ENCODE measurements at regions not wholly inside any gene's neighbourhood (a gene's known extent, or its start where the extent isn't known, plus 50 kb on each side); places are given as distances from the start of the nearest gene placed in this dataset.

- CTCF ChIA-PET: no interaction called here
- no peaks in the 10 kb centered on the region for H3K36me3 Mint-ChIP-seq (ENCODE audit: low read depth)
Observed at GRCh38 chr14:66076176-66076575, 410.0 kb upstream of the CCDC196 start.

GRCh38 chr14:66078006-66078405 is 408.2 kb upstream of the CCDC196 start:
- CTCF ChIA-PET: no interaction called here
- no peak overlapping the region for H3K4me3 Mint-ChIP-seq
- DNase-seq: no peak
- H3K27ac Mint-ChIP-seq: no peak overlapping the region
- no peaks in the 10 kb centered on the region for H3K36me3 Mint-ChIP-seq (ENCODE audit: low read depth)
- H3K9me3 Mint-ChIP-seq: no peaks in the 10 kb centered on the region
- peaks cover 6% of the 10 kb centered on the region for H3K27me3 Mint-ChIP-seq
- H3K4me1 Mint-ChIP-seq: no peaks in the 10 kb centered on the region
- POLR2A ChIA-PET: no interaction called here

More at GRCh38 chr14:66076176-66076575, 410.0 kb upstream of the CCDC196 start:
- Mint-ChIP-seq H3K9me3 (no peaks in the 10 kb centered on the region), H3K4me1 (no peaks in the 10 kb centered on the region), H3K4me3 (no peak overlapping the region), H3K27ac (no peak overlapping the region), H3K27me3 (peaks cover 6% of the 10 kb centered on the region)
- no peak for DNase-seq
- POLR2A ChIA-PET: no interaction called here

GRCh38 chr14:66081594-66082376 is 404.4 kb upstream of the CCDC196 start:
- H3K4me1 Mint-ChIP-seq: no peaks in the 10 kb centered on the region
- ChIA-PET POLR2A (no interaction called here), CTCF (no interaction called here)
- DNase-seq: no peak
- H3K27ac Mint-ChIP-seq: no peak overlapping the region
- H3K36me3 Mint-ChIP-seq (ENCODE audit: low read depth): no peaks in the 10 kb centered on the region
- H3K4me3 Mint-ChIP-seq: no peak overlapping the region
- peaks cover 14% of the 10 kb centered on the region for H3K27me3 Mint-ChIP-seq
- no peaks in the 10 kb centered on the region for H3K9me3 Mint-ChIP-seq

GRCh38 chr14:66085224-66085623 is 400.9 kb upstream of the CCDC196 start:
- Mint-ChIP-seq H3K4me1 (no peaks in the 10 kb centered on the region), H3K9me3 (no peaks in the 10 kb centered on the region), H3K27me3 (peaks cover 14% of the 10 kb centered on the region), H3K4me3 (no peak overlapping the region), H3K27ac (no peak overlapping the region), H3K36me3 (ENCODE audit: low read depth) (no peaks in the 10 kb centered on the region)
- POLR2A ChIA-PET: no interaction called here
- no peak for DNase-seq
- CTCF ChIA-PET: no interaction called here

DNA sequence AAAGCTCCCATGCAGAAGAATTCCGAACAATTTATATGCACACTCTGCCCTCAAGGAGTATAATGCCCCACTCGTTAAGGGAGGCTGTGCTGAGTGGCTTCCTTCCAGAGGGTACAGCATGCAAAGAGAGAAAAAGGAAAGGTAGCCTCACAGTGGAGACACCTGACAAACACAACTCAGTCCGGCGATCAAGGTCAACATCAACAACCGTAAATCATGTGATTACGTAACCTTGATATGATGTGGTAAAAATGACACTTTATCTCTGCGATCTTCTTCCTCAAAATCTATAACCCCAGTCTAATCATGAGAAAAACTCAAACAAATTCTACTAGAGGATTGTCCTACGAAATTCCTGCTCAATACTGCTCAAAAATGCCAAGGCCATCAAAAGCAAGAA is 400.5 kb upstream of the CCDC196 start:
- Mint-ChIP-seq H3K36me3 (ENCODE audit: low read depth) (no peaks in the 10 kb centered on the region), H3K27ac (no peak overlapping the region), H3K9me3 (no peaks in the 10 kb centered on the region), H3K4me1 (no peaks in the 10 kb centered on the region), H3K27me3 (peaks cover 11% of the 10 kb centered on the region), H3K4me3 (no peak overlapping the region)
- no peak for DNase-seq
- ChIA-PET POLR2A (no interaction called here), CTCF (no interaction called here)

GRCh38 chr14:66087231-66087630 is 398.9 kb upstream of the CCDC196 start:
- POLR2A ChIA-PET: no interaction called here
- H3K27me3 Mint-ChIP-seq: peaks cover 10% of the 10 kb centered on the region
- CTCF ChIA-PET: interaction anchor here (1.1 kb wide), 1 partner anchor 17 kb away, joined by 3 read pairs; no protein-coding TSS in a partner anchor
- H3K36me3 Mint-ChIP-seq (ENCODE audit: low read depth): no peaks in the 10 kb centered on the region
- H3K4me1 Mint-ChIP-seq: no peaks in the 10 kb centered on the region
- H3K9me3 Mint-ChIP-seq: no peaks in the 10 kb centered on the region
- no peak for DNase-seq
- no peak overlapping the region for H3K27ac Mint-ChIP-seq
- H3K4me3 Mint-ChIP-seq: no peak overlapping the region

GRCh38 chr14:66088656-66089055 is 397.5 kb upstream of the CCDC196 start:
- H3K36me3 Mint-ChIP-seq (ENCODE audit: low read depth): no peaks in the 10 kb centered on the region
- no peak overlapping the region for H3K4me3 Mint-ChIP-seq
- POLR2A ChIA-PET: no interaction called here
- DNase-seq: no peak
- no peak overlapping the region for H3K27ac Mint-ChIP-seq
- no peaks in the 10 kb centered on the region for H3K9me3 Mint-ChIP-seq
- no peaks in the 10 kb centered on the region for H3K4me1 Mint-ChIP-seq
- peaks cover 10% of the 10 kb centered on the region for H3K27me3 Mint-ChIP-seq
- CTCF ChIA-PET: no interaction called here

GRCh38 chr14:66092206-66092605 is 394.0 kb upstream of the CCDC196 start:
- peaks cover 21% of the 10 kb centered on the region for H3K27me3 Mint-ChIP-seq
- no peaks in the 10 kb centered on the region for H3K4me1 Mint-ChIP-seq
- H3K9me3 Mint-ChIP-seq: no peaks in the 10 kb centered on the region
- ChIA-PET CTCF (no interaction called here), POLR2A (no interaction called here)
- no peak for DNase-seq
- H3K36me3 Mint-ChIP-seq (ENCODE audit: low read depth): no peaks in the 10 kb centered on the region
- H3K27ac Mint-ChIP-seq: no peak overlapping the region
- no peak overlapping the region for H3K4me3 Mint-ChIP-seq

- H3K4me3 Mint-ChIP-seq: no peak overlapping the region
- H3K4me1 Mint-ChIP-seq: no peaks in the 10 kb centered on the region
- no peak overlapping the region for H3K27ac Mint-ChIP-seq
- no peaks in the 10 kb centered on the region for H3K9me3 Mint-ChIP-seq
- H3K27me3 Mint-ChIP-seq: peaks cover 21% of the 10 kb centered on the region
- H3K36me3 Mint-ChIP-seq (ENCODE audit: low read depth): no peaks in the 10 kb centered on the region
- ChIA-PET CTCF (no interaction called here), POLR2A (no interaction called here)
- DNase-seq: no peak
Observed at GRCh38 chr14:66092748-66093147, 393.4 kb upstream of the CCDC196 start.

DNA sequence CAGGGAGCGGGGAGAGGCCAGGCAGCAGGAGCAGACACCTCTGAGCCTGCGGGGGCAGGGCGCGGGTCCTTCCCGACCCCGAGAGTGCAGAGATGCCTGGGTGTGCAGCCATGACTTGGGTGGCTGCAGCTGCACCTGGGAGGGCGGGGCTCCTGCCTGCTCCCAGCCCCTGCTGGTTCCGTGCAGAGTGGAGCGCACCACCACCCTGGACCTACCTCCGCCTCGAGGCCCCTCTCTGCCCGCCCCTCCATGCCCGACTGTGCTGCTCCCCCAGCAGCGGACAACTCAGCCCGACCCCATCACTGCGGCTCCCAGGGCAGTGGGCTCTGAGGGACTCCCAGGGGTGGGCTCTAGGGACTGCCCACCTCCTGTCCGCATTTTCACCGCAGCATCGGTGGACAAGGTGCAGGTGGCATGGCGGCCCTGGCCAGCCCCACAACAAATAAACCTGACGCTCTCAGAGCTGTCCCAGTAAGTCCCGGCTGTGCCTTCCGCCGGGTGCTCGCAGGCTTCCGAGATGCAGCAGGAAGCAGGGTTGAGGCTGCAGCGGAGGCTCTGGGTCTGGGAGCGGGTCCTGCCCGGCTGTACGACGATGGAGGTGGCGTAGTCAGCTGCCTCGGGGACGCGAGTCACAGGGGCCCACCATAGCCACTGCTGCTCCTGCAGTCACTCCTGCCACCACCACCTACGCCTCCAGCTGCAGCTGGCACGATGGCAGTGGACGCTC is 392.0 kb upstream of the CCDC196 start:
- POLR2A ChIA-PET: no interaction called here
- peaks cover 24% of the 10 kb centered on the region for H3K27me3 Mint-ChIP-seq
- no peak for DNase-seq
- no peaks in the 10 kb centered on the region for H3K4me1 Mint-ChIP-seq
- no peaks in the 10 kb centered on the region for H3K9me3 Mint-ChIP-seq
- CTCF ChIA-PET: no interaction called here
- H3K4me3 Mint-ChIP-seq: no peak overlapping the region
- H3K36me3 Mint-ChIP-seq (ENCODE audit: low read depth): no peaks in the 10 kb centered on the region
- H3K27ac Mint-ChIP-seq: no peak overlapping the region

- no peak for DNase-seq
- Mint-ChIP-seq H3K27me3 (peaks cover 21% of the 10 kb centered on the region), H3K4me3 (no peak overlapping the region), H3K36me3 (ENCODE audit: low read depth) (no peaks in the 10 kb centered on the region), H3K27ac (no peak overlapping the region), H3K9me3 (no peaks in the 10 kb centered on the region), H3K4me1 (peaks cover 5% of the 10 kb centered on the region)
- POLR2A ChIA-PET: no interaction called here
- CTCF ChIA-PET: no interaction called here
Observed at GRCh38 chr14:66099451-66099850, 386.7 kb upstream of the CCDC196 start.

DNA sequence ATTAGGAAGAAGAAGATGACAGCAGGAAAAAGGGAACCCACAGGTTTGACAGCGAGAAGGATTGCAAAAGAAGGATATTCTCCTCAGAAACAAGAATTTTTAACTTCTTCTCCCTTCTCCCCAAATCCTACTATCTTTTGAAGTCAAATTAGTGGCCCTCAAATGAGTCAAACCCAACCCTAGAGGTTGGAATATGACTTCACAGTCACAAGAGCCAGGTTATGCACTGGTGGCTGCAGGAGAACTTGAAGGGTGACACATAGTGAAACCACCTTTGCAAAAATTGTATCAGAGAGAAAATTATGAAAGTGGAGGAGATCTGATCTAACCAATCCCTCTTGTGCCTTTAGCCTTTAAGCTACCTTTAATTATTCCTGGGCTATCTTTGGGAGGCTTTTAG is 386.2 kb upstream of the CCDC196 start:
- no peak for DNase-seq
- CTCF ChIA-PET: no interaction called here
- Mint-ChIP-seq H3K9me3 (no peaks in the 10 kb centered on the region), H3K4me1 (peaks cover 5% of the 10 kb centered on the region), H3K4me3 (no peak overlapping the region), H3K27me3 (peaks cover 21% of the 10 kb centered on the region), H3K36me3 (ENCODE audit: low read depth) (no peaks in the 10 kb centered on the region), H3K27ac (no peak overlapping the region)
- POLR2A ChIA-PET: no interaction called here

GRCh38 chr14:66101662-66102061 is 384.5 kb upstream of the CCDC196 start:
- peaks cover 17% of the 10 kb centered on the region for H3K4me1 Mint-ChIP-seq
- no peak overlapping the region for H3K27ac Mint-ChIP-seq
- peaks cover 8% of the 10 kb centered on the region for H3K27me3 Mint-ChIP-seq
- no peak for DNase-seq
- no peaks in the 10 kb centered on the region for H3K36me3 Mint-ChIP-seq (ENCODE audit: low read depth)
- POLR2A ChIA-PET: no interaction called here
- CTCF ChIA-PET: no interaction called here
- no peaks in the 10 kb centered on the region for H3K9me3 Mint-ChIP-seq
- no peak overlapping the region for H3K4me3 Mint-ChIP-seq

DNA sequence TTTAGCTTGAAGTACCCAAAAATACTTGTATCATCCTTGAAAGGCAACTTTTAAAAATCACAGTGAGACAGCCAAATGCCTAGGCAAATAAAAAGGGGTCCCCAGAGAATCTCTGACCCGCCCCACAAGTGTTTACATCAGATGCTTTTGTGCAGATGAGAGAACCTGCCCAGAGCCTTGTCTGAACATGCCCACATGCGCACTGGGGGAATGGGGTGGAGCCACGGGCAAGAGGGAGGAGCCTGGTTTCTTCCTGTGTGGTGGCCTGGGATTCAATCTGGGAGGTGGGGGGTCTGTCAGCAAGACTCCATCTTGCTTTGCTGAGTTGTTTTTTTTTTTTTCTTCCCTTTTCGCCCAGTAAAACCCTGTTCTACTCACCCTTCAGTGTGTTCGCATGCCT is 381.7 kb upstream of the CCDC196 start:
- H3K27ac Mint-ChIP-seq: no peak overlapping the region
- no peak overlapping the region for H3K4me3 Mint-ChIP-seq
- H3K4me1 Mint-ChIP-seq: peaks cover 17% of the 10 kb centered on the region
- ChIA-PET CTCF (no interaction called here), POLR2A (interaction anchor here (0.7 kb wide), 1 partner anchor 21 kb away, joined by 3 read pairs; no protein-coding TSS in a partner anchor)
- H3K9me3 Mint-ChIP-seq: no peaks in the 10 kb centered on the region
- H3K36me3 Mint-ChIP-seq (ENCODE audit: low read depth): no peaks in the 10 kb centered on the region
- DNase-seq: no peak
- H3K27me3 Mint-ChIP-seq: no peaks in the 10 kb centered on the region

Data from activated CD4-positive, alpha-beta memory T cell treated with anti-CD3 and anti-CD28 coated beads, Interleukin-2, amount 10 ng/mL, durations not matched to agents 7 days and 5 days (primary cell).